HEK293T (cell line): ENCODE measurements at regions not wholly inside any gene's neighbourhood (a gene's known extent, or its start where the extent isn't known, plus 50 kb on each side); places are given as distances from the start of the nearest gene placed in this dataset.

ENCODE experiments used
- CTCF ChIA-PET: fragments of 350-600 bp; formaldehyde crosslinking; extraction: SDS; loops from one replicate; lab custom pipeline; 2021; ENCODE audit warnings: antibody characterized with exemption, inconsistent platforms; lab: Yijun Ruan, JAX
- POLR2A ChIA-PET: fragments of 350-600 bp; formaldehyde crosslinking; extraction: SDS; loops from one replicate; lab custom pipeline; 2020; ENCODE audit warnings: antibody characterized with exemption, inconsistent platforms; lab: Yijun Ruan, JAX
- DNase-seq: peaks from one replicate; pipeline ENCODE4 v3.0.0; 2012; ENCODE audit warnings: mixed read lengths; ENCODE audit errors: extremely low spot score
- ARNT ChIP-seq: fragments of 450-650 bp; IDR thresholded peaks from 2 replicates; pipeline ENCODE4 v1.6.1; 2017; ENCODE audit warnings: mild to moderate bottlenecking
- BHLHE40 ChIP-seq: fragments of 450-650 bp; IDR thresholded peaks from 2 replicates; pipeline ENCODE4 v1.6.1; 2016; ENCODE audit warnings: mild to moderate bottlenecking, moderate library complexity, borderline replicate concordance
- CTBP1 ChIP-seq: fragments of 450-650 bp; IDR thresholded peaks from 2 replicates; pipeline ENCODE4 v1.6.1; 2016; ENCODE audit warnings: borderline replicate concordance
- ELF4 ChIP-seq: fragments of 450-650 bp; IDR thresholded peaks from 2 replicates; pipeline ENCODE4 v1.6.1; 2017; ENCODE audit warnings: antibody characterized with exemption
- FOXA1 ChIP-seq: fragments of 450-650 bp; IDR thresholded peaks from 2 replicates; pipeline ENCODE4 v1.6.1; 2016; ENCODE audit warnings: mild to moderate bottlenecking
- FOXK2 ChIP-seq: fragments of 450-650 bp; IDR thresholded peaks from 2 replicates; pipeline ENCODE4 v1.6.1; 2016; ENCODE audit warnings: mild to moderate bottlenecking
- FOXM1 ChIP-seq: fragments of 450-650 bp; IDR thresholded peaks from 2 replicates; pipeline ENCODE4 v1.6.1; 2017; ENCODE audit warnings: mild to moderate bottlenecking, borderline replicate concordance
- HDGF ChIP-seq: fragments of 450-650 bp; IDR thresholded peaks from 2 replicates; pipeline ENCODE4 v1.6.1; 2017; ENCODE audit warnings: antibody characterized with exemption, borderline replicate concordance
- L3MBTL2 ChIP-seq: fragments of 450-650 bp; conservative IDR thresholded peaks from 2 replicates; pipeline ENCODE4 v1.6.1; 2016; ENCODE audit warnings: mild to moderate bottlenecking
- LEF1 ChIP-seq: fragments of 450-650 bp; IDR thresholded peaks from 2 replicates; pipeline ENCODE4 v1.6.1; 2017; ENCODE audit warnings: mild to moderate bottlenecking, borderline replicate concordance
- NFRKB ChIP-seq: fragments of 450-650 bp; IDR thresholded peaks from 2 replicates; pipeline ENCODE4 v1.6.1; 2016; ENCODE audit warnings: mild to moderate bottlenecking, moderate library complexity
- SP1 ChIP-seq: fragments of 450-650 bp; IDR thresholded peaks from 2 replicates; pipeline ENCODE4 v1.6.1; 2017
- SUZ12 ChIP-seq: fragments of 450-650 bp; IDR thresholded peaks from 2 replicates; pipeline ENCODE4 v1.6.1; 2016; ENCODE audit warnings: mild to moderate bottlenecking
- TARDBP ChIP-seq: fragments of 450-650 bp; IDR thresholded peaks from 2 replicates; pipeline ENCODE4 v1.6.1; 2016
- ZNF384 ChIP-seq: fragments of 450-650 bp; IDR thresholded peaks from 2 replicates; pipeline ENCODE4 v1.6.1; 2016
- TF ChIP-seq, protein P1 (sequence below): fragments of 450-650 bp; IDR thresholded peaks from 2 replicates; pipeline ENCODE4 v1.6.1; 2016

DNA sequence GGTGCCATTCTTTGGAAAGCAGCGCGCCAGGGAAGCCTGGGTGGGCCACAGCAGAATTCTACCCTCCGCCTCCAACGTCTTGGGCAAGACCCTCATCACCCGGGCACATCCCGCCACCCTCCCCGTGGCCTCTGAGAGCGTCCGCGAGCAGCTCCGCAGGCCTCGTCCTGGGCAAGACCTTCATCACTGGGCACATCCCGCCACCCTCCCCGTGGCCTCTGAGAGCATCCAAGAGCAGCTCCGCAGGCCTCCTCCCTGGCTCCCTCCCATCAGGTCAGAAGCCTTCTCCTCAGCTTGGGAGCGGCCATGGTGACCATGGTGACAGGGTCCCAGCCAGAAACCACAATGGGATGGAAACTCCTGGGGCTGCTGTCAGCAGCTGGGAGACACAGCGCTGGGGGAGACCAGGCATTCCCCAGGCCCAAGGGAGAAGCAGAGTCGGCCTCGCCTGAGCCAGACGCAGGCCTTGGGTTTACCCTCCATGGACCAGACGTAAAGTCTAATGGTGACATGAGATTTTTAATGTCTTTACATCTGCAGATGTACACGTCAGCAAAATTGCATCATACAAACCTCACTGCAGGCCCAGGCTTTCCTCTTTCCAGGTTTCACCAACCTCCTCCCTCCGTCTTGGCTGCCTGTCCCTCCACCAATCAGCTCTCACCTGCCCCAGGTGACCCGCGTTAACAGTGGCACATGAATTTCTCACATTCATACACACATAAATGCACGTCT, 55.1 kb upstream of the PPP2R2D start:
- ChIA-PET CTCF (no interaction called here), POLR2A (no interaction called here)
- TF ChIP-seq HDGF: no peak
- TF ChIP-seq LEF1: no peak
- TF ChIP-seq CTBP1: no peak
- TF ChIP-seq SP1: no peak
- no peak for TF ChIP-seq NFRKB
- TF ChIP-seq ZNF384: no peak
- DNase-seq: no peak

DNA sequence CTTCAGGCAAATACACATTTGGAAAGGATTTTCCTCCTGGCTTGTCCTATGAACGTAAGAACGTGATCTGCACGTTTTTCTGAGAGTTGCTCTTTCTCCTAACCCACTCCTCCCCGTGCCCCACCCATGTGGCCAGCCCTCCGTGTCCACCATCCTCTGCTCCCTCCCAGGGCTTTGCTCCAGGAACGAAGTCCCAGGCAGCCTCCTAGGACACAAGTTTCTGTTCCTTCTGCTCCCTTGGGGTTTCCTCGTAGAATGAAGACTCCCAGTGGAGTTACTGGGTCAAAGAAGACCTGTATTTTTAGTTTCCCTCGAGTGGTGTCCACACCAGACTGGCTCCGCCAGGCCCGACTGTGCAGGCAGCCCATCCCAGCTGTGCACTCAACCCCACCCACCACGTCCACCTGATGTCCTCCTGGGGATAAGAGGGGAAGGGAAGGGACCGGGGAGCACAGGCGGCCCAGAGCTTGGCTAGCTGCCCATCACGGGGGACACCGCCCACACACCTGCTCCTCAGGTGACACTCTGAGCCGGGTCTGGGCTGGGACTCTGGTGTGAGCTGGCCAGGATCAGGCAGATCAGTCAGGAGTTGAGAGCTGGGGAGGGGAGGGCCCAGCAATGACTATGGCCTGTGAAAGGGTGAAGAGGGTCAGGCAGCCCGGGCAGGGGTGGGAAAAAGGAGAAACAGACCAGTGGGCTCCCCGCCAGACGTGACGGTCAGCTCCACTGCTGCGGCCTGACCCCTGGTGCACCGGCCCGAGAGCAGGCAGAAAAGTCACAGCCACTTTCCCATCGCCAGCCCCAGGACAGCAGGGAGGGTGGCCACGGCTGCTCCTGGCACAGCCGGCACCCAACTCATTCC, 54.3 kb upstream of the PPP2R2D start:
- TF ChIP-seq TARDBP (no peak), ZNF384 (no peak), CTBP1 (no peak), SP1 (no peak), ELF4 (no peak)
- ChIA-PET CTCF (no interaction called here), POLR2A (no interaction called here)
- DNase-seq: no peak

DNA sequence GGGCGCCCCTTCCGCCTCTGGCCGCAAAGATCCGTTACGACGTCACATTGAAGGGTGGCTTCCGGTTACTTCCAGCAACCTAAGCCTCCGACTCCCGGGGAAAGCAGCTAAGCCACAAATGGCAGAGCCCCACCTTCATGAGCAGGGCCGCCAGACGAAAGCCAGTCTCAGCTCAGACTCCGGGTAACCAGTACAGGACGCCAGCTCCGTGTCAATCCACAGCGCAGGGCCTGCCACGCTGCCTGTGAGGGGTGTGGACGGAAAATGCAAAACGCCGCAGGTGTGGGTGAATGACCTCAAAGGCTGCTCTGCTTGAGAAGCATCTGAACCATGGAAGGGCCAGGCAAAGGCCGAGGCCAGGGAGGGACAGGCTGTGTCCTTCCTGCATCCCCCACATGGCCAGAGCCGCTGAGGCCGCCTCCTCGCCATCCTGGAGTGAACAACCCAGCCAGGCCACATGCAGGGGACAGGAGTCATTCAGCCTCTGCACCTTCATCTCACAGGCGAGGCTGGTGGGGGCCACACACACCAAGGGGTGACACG, 53.5 kb upstream of the PPP2R2D start:
- TF ChIP-seq CTBP1: no peak
- TF ChIP-seq SUZ12: no peak
- TF ChIP-seq LEF1: no peak
- TF ChIP-seq, protein P1, sequence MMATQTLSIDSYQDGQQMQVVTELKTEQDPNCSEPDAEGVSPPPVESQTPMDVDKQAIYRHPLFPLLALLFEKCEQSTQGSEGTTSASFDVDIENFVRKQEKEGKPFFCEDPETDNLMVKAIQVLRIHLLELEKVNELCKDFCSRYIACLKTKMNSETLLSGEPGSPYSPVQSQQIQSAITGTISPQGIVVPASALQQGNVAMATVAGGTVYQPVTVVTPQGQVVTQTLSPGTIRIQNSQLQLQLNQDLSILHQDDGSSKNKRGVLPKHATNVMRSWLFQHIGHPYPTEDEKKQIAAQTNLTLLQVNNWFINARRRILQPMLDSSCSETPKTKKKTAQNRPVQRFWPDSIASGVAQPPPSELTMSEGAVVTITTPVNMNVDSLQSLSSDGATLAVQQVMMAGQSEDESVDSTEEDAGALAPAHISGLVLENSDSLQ: no peak
- TF ChIP-seq NFRKB: no peak
- TF ChIP-seq BHLHE40: no peak
- no peak for TF ChIP-seq ARNT
- no peak for TF ChIP-seq HDGF
- no peak for TF ChIP-seq SP1
- no peak for TF ChIP-seq FOXK2
- TF ChIP-seq FOXA1: no peak
- TF ChIP-seq ZNF384: no peak
- TF ChIP-seq FOXM1: no peak
- DNase-seq: no peak
- CTCF ChIA-PET: no interaction called here
- POLR2A ChIA-PET: no interaction called here

DNA sequence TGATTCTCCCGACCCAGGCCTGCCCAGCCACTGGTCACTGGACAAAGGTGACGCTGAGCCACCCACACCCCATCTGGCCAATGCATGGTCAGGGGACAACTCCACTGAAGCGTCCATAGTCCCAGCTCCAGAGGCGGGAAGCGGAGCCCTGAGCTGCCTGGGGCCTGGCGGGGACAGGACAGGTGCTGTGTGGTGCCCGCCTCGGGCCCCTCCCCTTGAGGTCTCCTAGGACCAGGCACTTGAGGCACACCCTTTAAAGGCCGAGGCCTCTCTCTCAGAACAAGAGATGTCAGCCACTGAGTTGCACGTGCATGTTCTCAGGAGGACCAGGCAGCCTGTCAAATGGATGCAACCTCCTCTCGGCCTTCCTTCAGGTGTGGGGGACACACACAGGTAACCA, 52.5 kb upstream of the PPP2R2D start:
- POLR2A ChIA-PET: no interaction called here
- TF ChIP-seq TARDBP (no peak), HDGF (no peak), FOXA1 (no peak), ZNF384 (no peak), ELF4 (no peak), CTBP1 (no peak), FOXM1 (no peak), ARNT (no peak), L3MBTL2 (no peak), FOXK2 (no peak), LEF1 (no peak), NFRKB (no peak), BHLHE40 (no peak), SP1 (no peak), SUZ12 (no peak)
- TF ChIP-seq, protein P1: no peak

DNA sequence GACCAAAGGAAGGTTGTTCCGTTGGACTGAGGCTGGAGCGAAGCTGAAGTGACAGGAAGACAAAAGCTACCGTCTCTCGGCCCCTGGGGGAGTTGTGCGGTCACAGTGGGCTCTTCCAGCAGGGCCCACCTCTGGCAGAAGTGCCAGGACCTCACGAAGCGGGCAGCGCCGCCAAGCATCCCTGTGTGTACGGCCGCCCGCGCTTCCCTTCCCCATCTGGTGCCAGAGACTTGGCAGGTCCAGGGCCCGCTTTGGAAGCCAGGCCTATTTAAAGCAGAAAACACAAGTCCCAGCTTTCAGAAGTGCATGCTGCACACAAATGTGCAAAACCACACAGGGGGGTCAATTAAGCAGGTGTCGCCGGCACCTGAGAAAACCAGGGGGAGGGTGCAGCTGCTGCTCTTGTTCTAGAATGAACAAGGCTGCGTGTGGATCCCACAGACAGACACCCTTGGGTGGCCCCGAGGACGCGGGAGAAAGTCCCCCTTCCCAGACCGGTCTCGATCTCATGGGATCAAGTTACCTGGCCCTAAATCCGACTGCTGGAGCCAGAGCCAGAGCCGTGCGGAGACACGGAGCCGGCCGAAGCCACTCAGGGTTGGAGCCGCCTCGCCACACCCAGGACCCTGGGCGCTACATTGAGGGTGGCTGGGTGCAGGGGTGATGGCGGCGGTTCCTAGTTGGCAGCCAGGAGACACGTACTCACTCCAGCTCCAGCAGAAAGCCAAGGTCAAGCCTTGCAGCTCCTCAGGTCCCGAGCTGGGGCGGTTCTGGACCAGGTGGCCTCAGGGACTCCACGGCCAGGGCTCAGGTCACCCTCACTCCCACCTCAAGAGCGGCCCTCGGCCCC, 51.8 kb upstream of the PPP2R2D start:
- no peak for DNase-seq
- POLR2A ChIA-PET: no interaction called here
- CTCF ChIA-PET: no interaction called here
- TF ChIP-seq, protein P1: no peak
- TF ChIP-seq FOXK2 (no peak), SUZ12 (no peak), BHLHE40 (no peak), L3MBTL2 (no peak), FOXA1 (no peak), NFRKB (no peak), SP1 (no peak), ELF4 (no peak), HDGF (no peak), ZNF384 (no peak), LEF1 (no peak), TARDBP (no peak), FOXM1 (no peak), ARNT (no peak), CTBP1 (no peak)

More for the DNA sequence above, 52.5 kb upstream of the PPP2R2D start:
- DNase-seq: no peak
- CTCF ChIA-PET: no interaction called here
